ENCODE measurements at regions not wholly inside any gene's neighbourhood (a gene's known extent, or its start where the extent isn't known, plus 50 kb on each side); places are given as distances from the start of the nearest gene placed in this dataset.

- Mint-ChIP-seq H3K4me1 (no peaks in the 10 kb centered on the region), H3K27me3 (peaks cover 4% of the 10 kb centered on the region), H3K9me3 (ENCODE audit: low read depth) (no peaks in the 10 kb centered on the region), H3K36me3 (ENCODE audit: low read depth) (no peaks in the 10 kb centered on the region), H3K4me3 (no peak overlapping the region), H3K27ac (no peak overlapping the region)
- ChIA-PET POLR2A (no interaction called here), CTCF (interaction anchor here (0.7 kb wide), 1 partner anchor 20 kb away, joined by 5 read pairs; no protein-coding TSS in a partner anchor)
- ATAC-seq, result no peak
- DNase-seq, result no peak
- intact Hi-C loops (cut with DNase I, micrococcal nuclease), result no loop called here
Observed at GRCh38 chr14:96629558-96630222, 127.5 kb downstream of the PAPOLA start.

GRCh38 chr14:96630281-96630680 is 128.1 kb downstream of the PAPOLA start:
- Mint-ChIP-seq H3K9me3 (ENCODE audit: low read depth) (no peaks in the 10 kb centered on the region), H3K27me3 (peaks cover 4% of the 10 kb centered on the region), H3K36me3 (ENCODE audit: low read depth) (no peaks in the 10 kb centered on the region), H3K4me3 (no peak overlapping the region), H3K4me1 (no peaks in the 10 kb centered on the region), H3K27ac (no peak overlapping the region)
- POLR2A ChIA-PET, result no interaction called here
- CTCF ChIA-PET, result no interaction called here
- intact Hi-C loops (cut with DNase I, micrococcal nuclease), result no loop called here
- no peak for ATAC-seq
- DNase-seq, result no peak

GRCh38 chr14:96631030-96631429 is 128.8 kb downstream of the PAPOLA start:
- H3K27ac Mint-ChIP-seq, result no peak overlapping the region
- no peaks in the 10 kb centered on the region for H3K4me1 Mint-ChIP-seq
- peaks cover 4% of the 10 kb centered on the region for H3K27me3 Mint-ChIP-seq
- ATAC-seq (no peak), DNase-seq (no peak)
- ChIA-PET CTCF (no interaction called here), POLR2A (no interaction called here)
- no peaks in the 10 kb centered on the region for H3K9me3 Mint-ChIP-seq (ENCODE audit: low read depth)
- no peak overlapping the region for H3K4me3 Mint-ChIP-seq
- intact Hi-C loops (cut with DNase I, micrococcal nuclease), result no loop called here
- H3K36me3 Mint-ChIP-seq (ENCODE audit: low read depth), result no peaks in the 10 kb centered on the region

GRCh38 chr14:96631621-96632362 is 129.6 kb downstream of the PAPOLA start:
- ChIA-PET POLR2A (no interaction called here), CTCF (no interaction called here)
- Mint-ChIP-seq H3K36me3 (ENCODE audit: low read depth) (no peaks in the 10 kb centered on the region), H3K4me3 (no peak overlapping the region), H3K27ac (no peak overlapping the region), H3K27me3 (no peaks in the 10 kb centered on the region), H3K9me3 (ENCODE audit: low read depth) (no peaks in the 10 kb centered on the region), H3K4me1 (no peaks in the 10 kb centered on the region)
- intact Hi-C loops (cut with DNase I, micrococcal nuclease), result no loop called here
- DNase-seq (no peak), ATAC-seq (no peak)

- Mint-ChIP-seq H3K27ac (no peak overlapping the region), H3K4me3 (no peak overlapping the region), H3K4me1 (no peaks in the 10 kb centered on the region), H3K36me3 (ENCODE audit: low read depth) (no peaks in the 10 kb centered on the region), H3K27me3 (no peaks in the 10 kb centered on the region), H3K9me3 (ENCODE audit: low read depth) (no peaks in the 10 kb centered on the region)
- no peak for ATAC-seq
- ChIA-PET CTCF (no interaction called here), POLR2A (no interaction called here)
- DNase-seq, result no peak
- intact Hi-C loops (cut with DNase I, micrococcal nuclease), result no loop called here
Observed at GRCh38 chr14:96632363-96632758, 130.2 kb downstream of the PAPOLA start.

- ChIA-PET POLR2A (no interaction called here), CTCF (no interaction called here)
- Mint-ChIP-seq H3K27ac (no peak overlapping the region), H3K9me3 (ENCODE audit: low read depth) (no peaks in the 10 kb centered on the region), H3K36me3 (ENCODE audit: low read depth) (no peaks in the 10 kb centered on the region), H3K4me1 (no peaks in the 10 kb centered on the region), H3K4me3 (no peak overlapping the region), H3K27me3 (no peaks in the 10 kb centered on the region)
- DNase-seq (no peak), ATAC-seq (no peak)
- intact Hi-C loops (cut with DNase I, micrococcal nuclease), result no loop called here
Observed at GRCh38 chr14:96633096-96633495, 130.9 kb downstream of the PAPOLA start.

GRCh38 chr14:96634481-96634880 is 132.3 kb downstream of the PAPOLA start:
- intact Hi-C loops (cut with DNase I, micrococcal nuclease), result no loop called here
- ATAC-seq (no peak), DNase-seq (no peak)
- Mint-ChIP-seq H3K27me3 (no peaks in the 10 kb centered on the region), H3K36me3 (ENCODE audit: low read depth) (no peaks in the 10 kb centered on the region), H3K27ac (no peak overlapping the region), H3K9me3 (ENCODE audit: low read depth) (no peaks in the 10 kb centered on the region), H3K4me3 (no peak overlapping the region), H3K4me1 (no peaks in the 10 kb centered on the region)
- POLR2A ChIA-PET, result no interaction called here
- CTCF ChIA-PET, result no interaction called here

GRCh38 chr14:96634896-96635295 is 132.7 kb downstream of the PAPOLA start:
- Mint-ChIP-seq H3K9me3 (ENCODE audit: low read depth) (no peaks in the 10 kb centered on the region), H3K4me1 (no peaks in the 10 kb centered on the region), H3K36me3 (ENCODE audit: low read depth) (no peaks in the 10 kb centered on the region), H3K27me3 (no peaks in the 10 kb centered on the region), H3K27ac (no peak overlapping the region), H3K4me3 (no peak overlapping the region)
- DNase-seq (no peak), ATAC-seq (no peak)
- intact Hi-C loops (cut with DNase I, micrococcal nuclease), result no loop called here
- CTCF ChIA-PET, result no interaction called here
- POLR2A ChIA-PET, result no interaction called here

- Mint-ChIP-seq H3K4me3 (no peak overlapping the region), H3K4me1 (no peaks in the 10 kb centered on the region), H3K27ac (no peak overlapping the region), H3K27me3 (no peaks in the 10 kb centered on the region), H3K36me3 (ENCODE audit: low read depth) (no peaks in the 10 kb centered on the region), H3K9me3 (ENCODE audit: low read depth) (no peaks in the 10 kb centered on the region)
- CTCF ChIA-PET, result interaction anchor here (0.7 kb wide), 1 partner anchor 416 kb away, joined by 3 read pairs; no protein-coding TSS in a partner anchor
- DNase-seq (no peak), ATAC-seq (no peak)
- intact Hi-C loops (cut with DNase I, micrococcal nuclease), result no loop called here
- POLR2A ChIA-PET, result no interaction called here
Observed at GRCh38 chr14:96635850-96636249, 133.7 kb downstream of the PAPOLA start.

- Mint-ChIP-seq H3K27me3 (no peaks in the 10 kb centered on the region), H3K9me3 (ENCODE audit: low read depth) (no peaks in the 10 kb centered on the region), H3K4me3 (no peak overlapping the region), H3K27ac (no peak overlapping the region), H3K4me1 (no peaks in the 10 kb centered on the region), H3K36me3 (ENCODE audit: low read depth) (no peaks in the 10 kb centered on the region)
- DNase-seq (no peak), ATAC-seq (no peak)
- ChIA-PET POLR2A (no interaction called here), CTCF (interaction anchor here (0.7 kb wide), 1 partner anchor 104 kb away, joined by 3 read pairs; no protein-coding TSS in a partner anchor)
- intact Hi-C loops (cut with DNase I, micrococcal nuclease), result no loop called here
Observed at GRCh38 chr14:96637521-96637920, 135.3 kb downstream of the PAPOLA start.

GRCh38 chr14:96638041-96638855 is 136.1 kb downstream of the PAPOLA start:
- no peak overlapping the region for H3K27ac Mint-ChIP-seq
- H3K9me3 Mint-ChIP-seq (ENCODE audit: low read depth), result no peaks in the 10 kb centered on the region
- ChIA-PET POLR2A (no interaction called here), CTCF (interaction anchor here (0.7 kb wide), 2 partner anchors 103 to 154 kb away, joined by 3 read pairs; no protein-coding TSS in a partner anchor)
- no peaks in the 10 kb centered on the region for H3K4me1 Mint-ChIP-seq
- H3K27me3 Mint-ChIP-seq, result no peaks in the 10 kb centered on the region
- ATAC-seq, result no peak
- intact Hi-C loops (cut with DNase I, micrococcal nuclease), result no loop called here
- no peaks in the 10 kb centered on the region for H3K36me3 Mint-ChIP-seq (ENCODE audit: low read depth)
- H3K4me3 Mint-ChIP-seq, result no peak overlapping the region
- DNase-seq, result no peak

GRCh38 chr14:96639550-96639949 is 137.4 kb downstream of the PAPOLA start:
- no peak for ATAC-seq
- ChIA-PET CTCF (no interaction called here), POLR2A (no interaction called here)
- Mint-ChIP-seq H3K4me3 (no peak overlapping the region), H3K27ac (no peak overlapping the region), H3K9me3 (ENCODE audit: low read depth) (no peaks in the 10 kb centered on the region), H3K4me1 (no peaks in the 10 kb centered on the region), H3K27me3 (no peaks in the 10 kb centered on the region), H3K36me3 (ENCODE audit: low read depth) (no peaks in the 10 kb centered on the region)
- intact Hi-C loops (cut with DNase I, micrococcal nuclease), result no loop called here
- no peak for DNase-seq

Data from activated CD4-positive, alpha-beta T cell treated with anti-CD3 and anti-CD28 coated beads for 36 hours (primary cell).